ENCODE measurements at regions not wholly inside any gene's neighbourhood (a gene's known extent, or its start where the extent isn't known, plus 50 kb on each side); places are given as distances from the start of the nearest gene placed in this dataset.
A peak's percentile ranks its signal among the peaks of the same experiment; 100 is the strongest.

DNA sequence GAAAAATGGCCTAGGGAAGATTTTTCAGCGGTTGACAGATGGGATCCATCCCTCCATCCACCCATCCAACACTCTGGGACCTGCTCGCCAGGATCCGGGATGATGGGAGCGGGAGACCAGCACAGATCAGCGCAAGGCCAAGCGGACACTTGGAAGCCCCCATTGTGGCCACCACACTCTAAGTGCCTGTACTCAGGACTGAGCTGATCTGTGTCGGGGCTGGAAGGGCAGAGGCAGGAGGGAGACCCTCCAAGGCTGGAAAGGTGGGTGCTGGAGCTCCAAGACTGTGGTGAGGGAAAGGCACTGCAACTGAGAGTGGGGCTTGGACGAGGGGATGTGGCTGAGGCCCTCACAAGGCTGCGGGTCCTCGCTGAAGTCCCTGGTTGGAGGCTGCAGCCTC is 91.8 kb upstream of the TRPM1 start:
- DNase-seq (no peak), ATAC-seq (no peak)
- Histone ChIP-seq H3K27ac (no peak overlapping the region), H3K36me3 (no peaks in the 10 kb centered on the region), H3K27me3 (peaks cover 0 to 4% (median 0%) of the 10 kb centered on the region in 3 donors), H3K4me3 (no peak overlapping the region), H3K4me1 (no peaks in the 10 kb centered on the region), H3K9me3 (no peaks in the 10 kb centered on the region)
- in situ Hi-C loops (cut with MboI; ENCODE audit: low sequenced_read_pairs in 4 of 4), result no loop called here
- intact Hi-C loops (cut with DNase I; ENCODE audit: low total_unique reads), result no loop called here
- TF ChIP-seq, protein P1, sequence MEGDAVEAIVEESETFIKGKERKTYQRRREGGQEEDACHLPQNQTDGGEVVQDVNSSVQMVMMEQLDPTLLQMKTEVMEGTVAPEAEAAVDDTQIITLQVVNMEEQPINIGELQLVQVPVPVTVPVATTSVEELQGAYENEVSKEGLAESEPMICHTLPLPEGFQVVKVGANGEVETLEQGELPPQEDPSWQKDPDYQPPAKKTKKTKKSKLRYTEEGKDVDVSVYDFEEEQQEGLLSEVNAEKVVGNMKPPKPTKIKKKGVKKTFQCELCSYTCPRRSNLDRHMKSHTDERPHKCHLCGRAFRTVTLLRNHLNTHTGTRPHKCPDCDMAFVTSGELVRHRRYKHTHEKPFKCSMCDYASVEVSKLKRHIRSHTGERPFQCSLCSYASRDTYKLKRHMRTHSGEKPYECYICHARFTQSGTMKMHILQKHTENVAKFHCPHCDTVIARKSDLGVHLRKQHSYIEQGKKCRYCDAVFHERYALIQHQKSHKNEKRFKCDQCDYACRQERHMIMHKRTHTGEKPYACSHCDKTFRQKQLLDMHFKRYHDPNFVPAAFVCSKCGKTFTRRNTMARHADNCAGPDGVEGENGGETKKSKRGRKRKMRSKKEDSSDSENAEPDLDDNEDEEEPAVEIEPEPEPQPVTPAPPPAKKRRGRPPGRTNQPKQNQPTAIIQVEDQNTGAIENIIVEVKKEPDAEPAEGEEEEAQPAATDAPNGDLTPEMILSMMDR (IDR thresholded peaks at IDR 0.05 in 4 of 5, conservative IDR thresholded peaks at IDR 0.05 in 1 of 5), result no peak
- TF ChIP-seq POLR2A (IDR thresholded peaks at IDR 0.05), result no peak

DNA sequence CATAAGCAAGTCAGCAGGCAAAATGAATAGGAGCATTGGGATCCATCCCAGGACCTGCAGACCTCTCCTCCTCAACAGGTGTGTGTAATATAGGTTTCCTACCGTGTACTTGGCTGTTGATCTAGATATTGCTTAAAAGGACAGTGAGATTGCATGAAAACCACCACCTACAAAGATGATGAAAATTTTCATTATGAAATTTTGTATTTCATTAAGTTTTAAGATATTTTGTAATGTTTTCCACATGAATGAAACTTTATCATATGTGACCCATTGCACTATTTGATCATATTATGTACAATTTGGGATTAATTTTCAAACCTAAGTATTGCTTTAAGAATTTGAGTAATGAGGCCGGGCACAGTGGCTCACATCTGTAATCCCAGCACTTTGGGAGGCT is 94.3 kb upstream of the TRPM1 start:
- Histone ChIP-seq H3K9me3 (no peaks in the 10 kb centered on the region), H3K27ac (no peak overlapping the region), H3K27me3 (no peaks in the 10 kb centered on the region), H3K4me3 (no peak overlapping the region), H3K4me1 (no peaks in the 10 kb centered on the region), H3K36me3 (no peaks in the 10 kb centered on the region)
- no peak for DNase-seq
- in situ Hi-C loops (cut with MboI; ENCODE audit: low sequenced_read_pairs in 4 of 4), result no loop called here
- TF ChIP-seq POLR2A (IDR thresholded peaks at IDR 0.05), result no peak
- TF ChIP-seq, protein P1 (IDR thresholded peaks at IDR 0.05 in 4 of 5, conservative IDR thresholded peaks at IDR 0.05 in 1 of 5), result no peak
- intact Hi-C loops (cut with DNase I; ENCODE audit: low total_unique reads), result no loop called here
- ATAC-seq, result no peak

DNA sequence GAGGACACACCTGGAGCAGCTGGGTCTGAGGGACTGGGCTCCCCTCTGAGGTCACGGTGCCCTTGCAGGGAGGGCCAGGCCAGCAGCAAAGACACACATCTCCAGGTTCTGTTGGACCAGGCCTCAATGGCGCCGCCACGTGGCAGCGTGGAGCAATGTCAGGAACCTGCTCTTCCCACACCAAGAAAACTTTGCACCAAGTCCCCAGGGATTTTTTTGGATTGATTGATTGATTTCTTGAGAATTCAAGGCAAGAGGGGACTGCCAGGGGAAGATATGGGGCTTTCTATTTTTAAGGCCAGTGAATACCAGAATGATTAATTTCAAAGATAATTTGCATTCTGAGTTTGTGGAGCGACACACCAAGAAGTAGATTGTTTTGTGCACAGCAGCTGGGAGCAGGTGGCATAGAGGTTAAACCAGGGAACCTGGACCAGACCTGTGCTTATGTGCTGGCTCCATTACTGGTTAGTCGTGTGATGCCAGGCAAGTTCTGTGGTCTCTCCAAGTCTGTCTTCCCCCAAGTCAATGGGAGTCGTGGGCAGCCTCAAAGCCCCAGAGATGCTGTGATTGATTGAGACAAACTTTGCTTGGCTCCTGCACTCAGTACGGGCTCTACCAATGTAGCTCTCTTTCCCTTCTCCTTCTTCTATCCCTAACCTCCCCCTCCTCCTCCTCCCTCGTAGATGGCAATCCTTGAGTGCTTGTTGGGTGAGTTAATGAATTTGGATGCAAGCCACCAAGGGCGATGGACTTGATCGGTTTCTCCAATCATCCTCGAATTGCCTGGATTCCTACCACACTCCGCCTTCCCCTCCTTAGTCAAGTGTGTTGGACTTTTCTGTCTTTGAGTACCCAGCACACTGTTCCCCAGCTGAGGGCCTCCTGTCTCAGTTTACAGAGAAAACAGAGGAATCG is 96.2 kb upstream of the TRPM1 start:
- Histone ChIP-seq H3K4me1 (no peaks in the 10 kb centered on the region), H3K36me3 (no peaks in the 10 kb centered on the region), H3K9me3 (no peaks in the 10 kb centered on the region), H3K4me3 (no peak overlapping the region), H3K27ac (no peak overlapping the region), H3K27me3 (no peaks in the 10 kb centered on the region)
- no peak for ATAC-seq
- DNase-seq, result no peak
- in situ Hi-C loops (cut with MboI; ENCODE audit: low sequenced_read_pairs in 4 of 4), result no loop called here
- intact Hi-C loops (cut with DNase I; ENCODE audit: low total_unique reads), result no loop called here
- TF ChIP-seq POLR2A (IDR thresholded peaks at IDR 0.05), result no peak
- TF ChIP-seq, protein P1 (IDR thresholded peaks at IDR 0.05 in 4 of 5, conservative IDR thresholded peaks at IDR 0.05 in 1 of 5), result peak in 3 of 5 experiments; percentile 21 to 49 (median 23)

DNA sequence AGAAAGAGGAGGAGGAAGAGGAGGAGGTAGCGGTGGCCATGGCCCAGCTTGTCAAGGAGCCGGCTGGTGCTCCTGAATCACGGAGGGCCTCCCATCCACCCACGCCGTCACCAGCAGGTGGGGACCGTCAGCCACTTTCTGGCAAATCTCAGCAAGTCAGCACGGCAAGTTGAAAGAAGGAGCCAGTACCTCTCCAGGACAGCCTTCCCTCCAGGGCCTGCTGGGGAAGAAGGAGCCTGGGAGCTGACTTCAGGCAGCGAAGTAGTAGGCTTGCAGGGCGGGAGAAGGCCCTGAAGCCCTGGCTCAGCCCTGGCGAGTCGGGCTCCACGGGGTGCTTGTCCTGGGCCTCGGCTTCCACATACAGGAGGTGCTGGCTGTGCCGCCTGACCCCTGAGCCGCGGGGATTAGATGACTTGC is 99.2 kb upstream of the TRPM1 start:
- intact Hi-C loops (cut with DNase I; ENCODE audit: low total_unique reads), result loop anchor here (1.0 kb wide), 1 partner anchor 288 kb away; no protein-coding TSS in a partner anchor
- no peak overlapping the region for H3K4me3 ChIP-seq
- H3K27ac ChIP-seq, result no peak overlapping the region
- H3K4me1 ChIP-seq, result no peaks in the 10 kb centered on the region
- ATAC-seq (peak; percentile 92 to 95), DNase-seq (peak; percentile 70)
- H3K9me3 ChIP-seq, result no peaks in the 10 kb centered on the region
- H3K36me3 ChIP-seq, result no peaks in the 10 kb centered on the region
- H3K27me3 ChIP-seq, result no peaks in the 10 kb centered on the region
- TF ChIP-seq, protein P1 (IDR thresholded peaks at IDR 0.05 in 4 of 5, conservative IDR thresholded peaks at IDR 0.05 in 1 of 5), result peak; percentile 27 to 65 (median 55)
- no peak for TF ChIP-seq POLR2A (IDR thresholded peaks at IDR 0.05)
- in situ Hi-C loops (cut with MboI; ENCODE audit: low sequenced_read_pairs in 4 of 4), result loop anchor here in 3 of 4 donors (5.0 to 25.0 kb wide), 4 partner anchors 237 to 297 kb away; no protein-coding TSS in a partner anchor

Measured in gastrocnemius medialis (tissue), 4 donors.